Spleen (tissue), 11 donors: ENCODE measurements at regions not wholly inside any gene's neighbourhood (a gene's known extent, or its start where the extent isn't known, plus 50 kb on each side); places are given as distances from the start of the nearest gene placed in this dataset.

Experiments used
- DNase-seq: peaks from one replicate; pipeline ENCODE4 v3.0.0-alpha.2; 2020
- H3K27ac ChIP-seq, 8 donors: fragments of 200-600 bp; sonication (generic) in 7 of 8; 1 replicate in 4 of 8; 2 replicates in 4 of 8; pipeline versions ENCODE4 v1.5.0 to v1.8.0; 2016 to 2021; ENCODE audit warnings: inconsistent platforms in 4 of 8, mild to moderate bottlenecking in 4 of 8, moderate library complexity in 1 of 8
- H3K27me3 ChIP-seq, 7 donors: fragments of 200-600 bp; sonication (generic) in 6 of 7; replicated peaks in 1 of 7; 1 replicate in 4 of 7; 2 replicates in 3 of 7; pipeline versions ENCODE4 v1.5.0 to v1.8.0; 2016 to 2021; ENCODE audit warnings: inconsistent platforms in 3 of 7, mild to moderate bottlenecking in 1 of 7
- H3K36me3 ChIP-seq, 6 donors: fragments of 200-600 bp; sonication (generic) in 5 of 6; 1 replicate in 4 of 6; 2 replicates in 2 of 6; pipeline versions ENCODE4 v1.5.0 to v1.8.0; 2016 to 2021; ENCODE audit warnings: inconsistent platforms in 2 of 6
- H3K4me1 ChIP-seq, 6 donors: fragments of 200-600 bp; sonication (generic) in 5 of 6; 1 replicate in 3 of 6; 2 replicates in 3 of 6; pipeline versions ENCODE4 v1.5.0 to v1.8.0; 2016 to 2021; ENCODE audit warnings: inconsistent platforms in 3 of 6
- H3K4me3 ChIP-seq, 8 donors: fragments of 200-600 bp; sonication (generic) in 7 of 8; 1 replicate in 4 of 8; 2 replicates in 4 of 8; pipeline versions ENCODE4 v1.5.0 to v1.8.0; 2016 to 2021; ENCODE audit warnings: inconsistent platforms in 4 of 8, mild to moderate bottlenecking in 4 of 8, moderate library complexity in 2 of 8
- H3K9me3 ChIP-seq, 8 donors: fragments of 200-600 bp; sonication (generic) in 7 of 8; 1 replicate in 4 of 8; 2 replicates in 4 of 8; pipeline versions ENCODE4 v1.5.0 to v1.8.0; 2016 to 2021; ENCODE audit warnings: inconsistent platforms in 4 of 8
- CTCF ChIP-seq, 11 experiments: fragments of 200-600 bp in 7 of 11; fragments of 450-650 bp in 4 of 11; sonication (generic) in 4 of 11; IDR thresholded peaks in 8 of 11; conservative IDR thresholded peaks in 3 of 11; 1 replicate in 7 of 11; 2 replicates in 4 of 11; pipeline versions ENCODE4 v1.4.0 to v1.8.0; 2016 to 2021; ENCODE audit warnings: antibody characterized with exemption in 11 of 11, inconsistent platforms in 4 of 11, mild to moderate bottlenecking in 1 of 11
- POLR2A ChIP-seq, 3 donors: fragments of 450-650 bp; IDR thresholded peaks; one replicate each; pipeline ENCODE4 v1.5.1; 2017; ENCODE audit warnings: antibody characterized with exemption in 3 of 3, mild to moderate bottlenecking in 1 of 3
- POLR2AphosphoS5 ChIP-seq, 3 donors: sonication (generic); formaldehyde crosslinking; IDR thresholded peaks; one replicate each; pipeline ENCODE4 v1.5.1; 2017; ENCODE audit warnings: antibody characterized with exemption in 3 of 3
- WGBS, 5 donors: extraction: QIAGEN DNeasy Blood & Tissue Kit in 3 of 5; methylation state at CpG; one replicate each; pipeline versions ENCODE4 v1.1.5 to v1.1.7; 2013 to 2018; 5-methylcytosine and 5-hydroxymethylcytosine counted together
- intact Hi-C: fragments of 100-400 bp; cut with DNase I; formaldehyde crosslinking; loops from one replicate; pipeline ENCODE4 v1.15.0; 2023; ENCODE audit warnings: low total_unique reads
- donor health status: healthy with polysubstance abuse.
- donor health status: DM: no; HTN: no; CAD: no; lungs with moderate emphysema.
- donor health status: DM: no; HTN: no; CAD: no.
- donor health status: Bipolar disorder and iron deficiency.
- donor health status: healthy.
- donor health status: DM: no; HTN: no; CAD: no.
- donor health status: DM: yes; HTN: yes; CAD: no.

DNA sequence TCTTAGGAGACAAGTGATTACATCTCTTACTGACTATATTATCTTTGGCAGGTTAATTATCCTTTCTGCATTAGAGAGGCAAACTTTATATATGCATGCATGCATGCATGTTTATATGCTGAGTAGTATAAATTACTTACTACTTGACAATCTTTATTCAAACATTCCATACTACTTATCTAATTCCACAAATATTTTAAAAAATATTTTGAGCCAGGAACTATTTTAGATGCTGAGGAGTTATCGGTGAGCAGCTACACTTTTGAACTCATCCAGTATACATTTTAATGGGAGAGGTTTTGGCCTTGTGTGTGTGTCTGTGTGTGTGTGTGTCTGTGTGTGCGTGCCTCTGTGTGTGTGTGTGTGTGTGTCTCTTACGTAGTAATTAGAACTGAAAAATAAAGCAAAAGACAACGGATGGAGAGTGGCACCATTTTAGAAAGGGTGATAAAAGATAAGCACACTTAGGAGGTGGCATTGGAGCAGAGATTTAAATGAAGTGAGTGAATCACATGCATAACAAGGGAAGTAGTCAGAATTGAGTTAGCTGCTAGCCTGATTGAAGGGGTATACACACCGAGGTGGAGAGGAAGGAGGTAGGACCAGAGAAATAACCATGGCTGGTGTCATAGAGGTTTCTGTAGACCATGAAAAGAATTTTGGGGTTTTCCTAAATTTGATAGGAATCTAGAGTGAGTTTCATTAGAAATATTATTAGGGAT is 1488.4 kb downstream of the MRPL39 start:
- 76 to 86% (median 83%) methylated on average over 5 of the region's 5 CpGs for WGBS, 5 donors
- TF ChIP-seq CTCF (IDR thresholded peaks at IDR 0.05 in 8 of 11, conservative IDR thresholded peaks at IDR 0.05 in 3 of 11) (no peak), POLR2A (IDR thresholded peaks at IDR 0.05) (no peak), POLR2AphosphoS5 (IDR thresholded peaks at IDR 0.05) (no peak)
- H3K4me1 ChIP-seq = no peaks in the 10 kb centered on the region
- intact Hi-C loops = no loop called here
- H3K9me3 ChIP-seq = no peaks in the 10 kb centered on the region
- no peak overlapping the region for H3K27ac ChIP-seq
- no peak overlapping the region for H3K4me3 ChIP-seq
- H3K36me3 ChIP-seq = no peaks in the 10 kb centered on the region
- no peak for DNase-seq
- no peaks in the 10 kb centered on the region for H3K27me3 ChIP-seq

- 88 to 98% (median 92%) methylated on average over 2 of the region's 2 CpGs for WGBS, 5 donors
Measured at GRCh38 chr21:24115141-24115540, 1492.1 kb downstream of the MRPL39 start.

GRCh38 chr21:24112020-24112419 is 1495.3 kb downstream of the MRPL39 start:
- Histone ChIP-seq H3K27ac (no peak overlapping the region), H3K4me3 (no peak overlapping the region), H3K9me3 (no peaks in the 10 kb centered on the region), H3K27me3 (no peaks in the 10 kb centered on the region), H3K4me1 (no peaks in the 10 kb centered on the region), H3K36me3 (no peaks in the 10 kb centered on the region)
- TF ChIP-seq POLR2AphosphoS5 (IDR thresholded peaks at IDR 0.05) (no peak), CTCF (IDR thresholded peaks at IDR 0.05 in 8 of 11, conservative IDR thresholded peaks at IDR 0.05 in 3 of 11) (no peak), POLR2A (IDR thresholded peaks at IDR 0.05) (no peak)
- DNase-seq = no peak
- WGBS, 5 donors = 43 to 84% (median 46%) methylated on average over 5 of the region's 5 CpGs
- intact Hi-C loops = no loop called here

More at GRCh38 chr21:24115141-24115540, 1492.1 kb downstream of the MRPL39 start:
- H3K27ac ChIP-seq = no peak overlapping the region
- no peaks in the 10 kb centered on the region for H3K27me3 ChIP-seq
- H3K9me3 ChIP-seq = no peaks in the 10 kb centered on the region
- no peak for TF ChIP-seq POLR2A (IDR thresholded peaks at IDR 0.05)
- no peak for TF ChIP-seq POLR2AphosphoS5 (IDR thresholded peaks at IDR 0.05)
- no peak for TF ChIP-seq CTCF (IDR thresholded peaks at IDR 0.05 in 8 of 11, conservative IDR thresholded peaks at IDR 0.05 in 3 of 11)
- H3K4me1 ChIP-seq = no peaks in the 10 kb centered on the region
- DNase-seq = no peak
- H3K36me3 ChIP-seq = no peaks in the 10 kb centered on the region
- no peak overlapping the region for H3K4me3 ChIP-seq
- intact Hi-C loops = no loop called here

DNA sequence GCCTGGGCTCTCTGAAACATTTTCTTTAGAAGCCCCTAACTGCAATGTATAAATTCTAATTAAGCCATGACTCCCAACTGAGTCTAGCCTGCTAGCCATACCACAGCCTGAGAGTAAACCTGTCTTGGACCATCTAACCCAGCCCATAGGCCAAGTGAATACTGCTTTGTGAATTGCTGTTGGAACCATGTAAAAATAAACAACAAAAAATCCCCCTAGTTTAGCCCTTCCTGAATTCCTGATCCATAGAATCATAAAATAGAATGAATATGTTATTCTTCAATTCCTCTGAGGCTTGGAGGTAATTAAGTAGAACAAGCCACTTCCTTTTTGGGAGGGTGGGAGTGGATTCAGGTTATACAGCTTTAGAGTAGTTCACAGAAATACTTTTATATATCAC is 1496.4 kb downstream of the MRPL39 start:
- Histone ChIP-seq H3K27ac (no peak overlapping the region), H3K36me3 (no peaks in the 10 kb centered on the region), H3K4me1 (no peaks in the 10 kb centered on the region), H3K27me3 (no peaks in the 10 kb centered on the region), H3K4me3 (no peak overlapping the region), H3K9me3 (no peaks in the 10 kb centered on the region)
- intact Hi-C loops = no loop called here
- TF ChIP-seq CTCF (IDR thresholded peaks at IDR 0.05 in 8 of 11, conservative IDR thresholded peaks at IDR 0.05 in 3 of 11) (no peak), POLR2A (IDR thresholded peaks at IDR 0.05) (no peak), POLR2AphosphoS5 (IDR thresholded peaks at IDR 0.05) (no peak)
- DNase-seq = no peak
